ENCODE measurements at regions not wholly inside any gene's neighbourhood (a gene's known extent, or its start where the extent isn't known, plus 50 kb on each side); places are given as distances from the start of the nearest gene placed in this dataset.

DNA sequence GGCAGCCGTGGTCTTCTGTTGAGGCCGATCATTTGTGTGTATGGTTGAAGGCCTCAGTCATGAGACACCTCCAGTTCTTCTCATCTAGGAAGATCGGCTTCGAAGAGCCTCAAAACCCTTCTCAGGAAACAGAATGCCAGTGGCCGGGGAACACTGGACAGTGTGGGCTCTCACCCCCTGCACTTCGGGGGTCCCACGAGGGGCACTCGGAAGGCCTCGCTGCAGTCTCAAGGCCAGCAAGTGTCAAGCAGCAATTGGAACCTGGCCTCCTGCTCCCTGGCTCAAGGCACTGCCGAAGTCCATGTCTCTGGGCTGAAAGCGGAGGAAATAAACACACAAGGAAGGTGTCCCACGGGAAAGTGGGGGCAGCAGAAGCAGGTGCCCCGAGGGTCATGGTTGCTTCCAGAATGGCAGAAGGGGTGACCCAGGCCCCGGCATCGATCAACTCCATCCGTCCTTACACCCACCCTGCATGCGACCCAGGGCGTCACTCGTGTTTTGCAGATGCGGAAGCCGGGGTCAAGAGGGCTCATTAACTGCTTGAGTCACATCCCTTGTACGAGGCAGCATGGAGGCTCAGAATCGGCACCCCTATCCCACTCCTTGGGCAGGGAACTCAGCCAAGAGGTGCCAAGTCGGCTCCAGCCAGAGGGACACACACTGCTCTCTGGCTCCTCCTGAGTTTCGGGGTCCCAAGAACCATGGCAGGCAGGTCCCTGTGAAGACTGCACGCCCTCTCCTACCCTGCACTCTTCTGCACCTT is 231.3 kb upstream of the SHH start:
- Histone ChIP-seq H3K27me3 (peaks cover 0 to 31% of the 10 kb centered on the region in 2 donors), H3K36me3 (no peaks in the 10 kb centered on the region), H3K4me1 (no peaks in the 10 kb centered on the region), H3K4me3 (no peak overlapping the region), H3K9me3 (peaks cover 0 to 8% of the 10 kb centered on the region in 2 donors), H3K27ac (no peak overlapping the region)
- TF ChIP-seq POLR2A (IDR thresholded peaks at IDR 0.05) = no peak
- TF ChIP-seq POLR2AphosphoS5 (IDR thresholded peaks at IDR 0.05) = no peak
- DNase-seq (ENCODE audit: low spot score in 2 of 2) = no peak
- intact Hi-C loops (cut with DNase I; ENCODE audit: low total_unique reads) = no loop called here

DNA sequence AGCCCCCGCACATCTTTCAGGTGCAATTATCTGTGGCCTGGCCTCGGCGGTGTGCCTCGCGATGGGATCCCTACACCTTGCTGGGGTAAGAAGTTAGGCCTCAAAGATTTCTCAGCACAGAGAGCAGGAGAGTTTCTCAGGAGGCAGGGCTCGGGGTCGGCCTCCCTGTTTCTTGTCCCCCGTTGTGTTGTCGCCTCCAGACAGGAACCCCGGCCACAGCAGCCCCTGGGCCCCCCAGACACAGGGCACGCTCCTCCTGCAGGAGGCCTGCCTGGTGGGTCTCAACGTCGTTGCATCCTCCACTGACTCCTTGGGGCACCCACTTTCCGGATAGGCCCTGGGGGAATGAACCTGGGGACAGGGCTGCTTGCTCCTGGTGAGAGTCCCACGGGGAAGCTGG is 229.1 kb upstream of the SHH start:
- H3K4me1 ChIP-seq = no peaks in the 10 kb centered on the region
- DNase-seq (ENCODE audit: low spot score in 2 of 2) = no peak
- H3K27ac ChIP-seq = no peak overlapping the region
- peaks cover 0 to 31% of the 10 kb centered on the region in 2 donors for H3K27me3 ChIP-seq
- intact Hi-C loops (cut with DNase I; ENCODE audit: low total_unique reads) = no loop called here
- H3K4me3 ChIP-seq = no peak overlapping the region
- no peaks in the 10 kb centered on the region for H3K9me3 ChIP-seq
- TF ChIP-seq POLR2A (IDR thresholded peaks at IDR 0.05) (no peak), POLR2AphosphoS5 (IDR thresholded peaks at IDR 0.05) (no peak)
- TF ChIP-seq, protein P1, sequence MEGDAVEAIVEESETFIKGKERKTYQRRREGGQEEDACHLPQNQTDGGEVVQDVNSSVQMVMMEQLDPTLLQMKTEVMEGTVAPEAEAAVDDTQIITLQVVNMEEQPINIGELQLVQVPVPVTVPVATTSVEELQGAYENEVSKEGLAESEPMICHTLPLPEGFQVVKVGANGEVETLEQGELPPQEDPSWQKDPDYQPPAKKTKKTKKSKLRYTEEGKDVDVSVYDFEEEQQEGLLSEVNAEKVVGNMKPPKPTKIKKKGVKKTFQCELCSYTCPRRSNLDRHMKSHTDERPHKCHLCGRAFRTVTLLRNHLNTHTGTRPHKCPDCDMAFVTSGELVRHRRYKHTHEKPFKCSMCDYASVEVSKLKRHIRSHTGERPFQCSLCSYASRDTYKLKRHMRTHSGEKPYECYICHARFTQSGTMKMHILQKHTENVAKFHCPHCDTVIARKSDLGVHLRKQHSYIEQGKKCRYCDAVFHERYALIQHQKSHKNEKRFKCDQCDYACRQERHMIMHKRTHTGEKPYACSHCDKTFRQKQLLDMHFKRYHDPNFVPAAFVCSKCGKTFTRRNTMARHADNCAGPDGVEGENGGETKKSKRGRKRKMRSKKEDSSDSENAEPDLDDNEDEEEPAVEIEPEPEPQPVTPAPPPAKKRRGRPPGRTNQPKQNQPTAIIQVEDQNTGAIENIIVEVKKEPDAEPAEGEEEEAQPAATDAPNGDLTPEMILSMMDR (IDR thresholded peaks at IDR 0.05) = no peak
- no peaks in the 10 kb centered on the region for H3K36me3 ChIP-seq

DNA sequence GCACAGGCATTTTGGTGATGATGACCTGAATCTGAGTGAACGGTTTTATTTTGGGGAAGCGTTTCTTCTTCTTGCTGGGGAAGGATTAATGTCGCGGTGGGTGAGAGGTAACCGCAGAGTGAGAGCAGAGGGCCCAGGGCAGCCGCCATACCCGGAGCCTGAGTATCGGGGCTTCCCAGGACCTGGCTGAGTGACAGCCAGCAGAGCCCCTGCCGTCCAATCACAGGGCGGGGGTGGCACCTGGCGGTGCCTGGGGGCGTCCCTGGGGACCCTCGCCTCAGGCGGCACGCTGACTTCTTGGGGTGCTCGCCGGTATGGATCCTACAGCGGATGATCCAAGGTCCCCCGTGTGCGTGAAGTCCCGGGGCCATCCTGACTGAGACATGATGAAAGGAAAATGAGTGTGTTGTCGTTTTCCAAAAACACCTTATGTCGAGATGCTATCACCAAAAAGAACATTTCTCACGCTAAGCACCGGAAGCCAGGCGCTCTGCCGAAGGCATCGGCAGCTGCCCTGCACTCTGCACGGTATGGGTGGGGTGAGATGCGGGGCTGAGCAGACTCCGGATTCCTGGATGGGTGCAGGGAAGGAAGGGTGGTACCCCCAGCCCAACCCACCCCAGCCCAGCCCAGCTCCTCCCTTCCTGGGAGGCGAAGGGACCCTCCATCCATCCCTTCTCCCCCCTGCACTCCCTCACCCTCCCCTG is 227.9 kb upstream of the SHH start:
- no peaks in the 10 kb centered on the region for H3K4me1 ChIP-seq
- H3K36me3 ChIP-seq = no peaks in the 10 kb centered on the region
- intact Hi-C loops (cut with DNase I; ENCODE audit: low total_unique reads) = no loop called here
- peaks cover 0 to 31% of the 10 kb centered on the region in 2 donors for H3K27me3 ChIP-seq
- H3K9me3 ChIP-seq = no peaks in the 10 kb centered on the region
- DNase-seq (ENCODE audit: low spot score in 2 of 2) = no peak
- no peak overlapping the region for H3K4me3 ChIP-seq
- no peak overlapping the region for H3K27ac ChIP-seq
- TF ChIP-seq POLR2AphosphoS5 (IDR thresholded peaks at IDR 0.05) (no peak), POLR2A (IDR thresholded peaks at IDR 0.05) (no peak)
- TF ChIP-seq, protein P1 (IDR thresholded peaks at IDR 0.05) = no peak

DNA sequence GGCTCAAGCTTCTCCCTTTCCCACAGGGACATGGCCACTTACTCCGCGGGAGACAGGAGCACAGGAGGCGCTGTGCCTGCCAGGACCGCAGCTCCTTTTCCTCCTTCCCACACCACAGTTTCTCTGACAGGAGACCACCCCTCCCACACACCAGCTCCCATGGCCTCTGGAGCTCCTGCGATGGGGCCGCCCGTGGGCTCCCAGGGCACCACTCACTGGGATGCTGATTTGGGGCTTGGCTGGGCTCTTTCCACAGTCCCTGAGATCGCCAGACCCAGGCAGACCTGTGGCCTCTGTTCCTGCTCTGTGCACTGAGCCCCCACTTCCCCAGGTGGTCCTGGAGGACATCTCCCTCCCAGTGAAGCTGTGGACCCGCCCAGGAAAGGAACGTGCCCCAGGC is 226.9 kb upstream of the SHH start:
- TF ChIP-seq POLR2AphosphoS5 (IDR thresholded peaks at IDR 0.05) (no peak), POLR2A (IDR thresholded peaks at IDR 0.05) (no peak)
- TF ChIP-seq, protein P1 (IDR thresholded peaks at IDR 0.05) = no peak
- Histone ChIP-seq H3K4me3 (no peak overlapping the region), H3K4me1 (no peaks in the 10 kb centered on the region), H3K9me3 (no peaks in the 10 kb centered on the region), H3K36me3 (no peaks in the 10 kb centered on the region), H3K27me3 (peaks cover 0 to 31% of the 10 kb centered on the region in 2 donors), H3K27ac (no peak overlapping the region)
- intact Hi-C loops (cut with DNase I; ENCODE audit: low total_unique reads) = no loop called here
- no peak for DNase-seq (ENCODE audit: low spot score in 2 of 2)

DNA sequence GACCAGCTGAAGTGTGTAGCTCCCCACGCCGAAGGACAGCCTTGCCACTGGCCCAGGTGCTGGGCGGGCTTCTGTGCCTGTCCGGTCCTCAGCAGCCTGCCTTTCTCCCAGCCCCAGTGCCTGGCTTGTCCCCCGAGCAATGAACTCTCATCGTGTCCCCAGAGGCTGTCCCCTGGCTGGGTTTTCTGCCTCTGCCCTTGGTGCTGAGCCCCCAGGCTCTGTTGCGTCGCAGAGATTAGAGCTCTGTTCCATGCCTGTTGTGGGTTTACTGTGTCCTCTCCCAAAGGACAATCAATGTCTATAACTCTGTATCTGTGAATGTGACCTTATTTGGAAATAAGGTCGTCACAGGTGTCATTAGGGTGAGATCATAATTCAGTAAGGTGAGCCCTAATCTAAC is 226.1 kb upstream of the SHH start:
- Histone ChIP-seq H3K9me3 (no peaks in the 10 kb centered on the region), H3K27me3 (peaks cover 0 to 29% of the 10 kb centered on the region in 2 donors), H3K27ac (no peak overlapping the region), H3K36me3 (no peaks in the 10 kb centered on the region), H3K4me3 (no peak overlapping the region), H3K4me1 (no peaks in the 10 kb centered on the region)
- TF ChIP-seq POLR2AphosphoS5 (IDR thresholded peaks at IDR 0.05) (no peak), POLR2A (IDR thresholded peaks at IDR 0.05) (no peak)
- TF ChIP-seq, protein P1 (IDR thresholded peaks at IDR 0.05) = no peak
- intact Hi-C loops (cut with DNase I; ENCODE audit: low total_unique reads) = no loop called here
- DNase-seq (ENCODE audit: low spot score in 2 of 2) = no peak

Data from breast epithelium (tissue), 4 donors.